HepG2 (cell line): ENCODE measurements at regions not wholly inside any gene's neighbourhood (a gene's known extent, or its start where the extent isn't known, plus 50 kb on each side); places are given as distances from the start of the nearest gene placed in this dataset.

Source experiments
- ATAC-seq: fragments of 200-7000 bp; cut with Tn5 transposase; 3 replicates; pipeline ENCODE4 v1.9.1; 2020; ENCODE audit warnings: mild to moderate bottlenecking, moderate library complexity
- BruUV-seq: library from RNA; stranded (reverse); fragments of 400-500 nt; replicated peaks from 2 replicates; lab custom pipeline; 2021; lab: Mats Ljungman, UMichigan
- CTCF ChIA-PET: fragments of 300-600 bp; formaldehyde crosslinking; extraction: SDS; loops from one replicate; lab custom pipeline; 2021; ENCODE audit warnings: low total read pairs, inconsistent platforms, low intra/inter-chr PET ratio; lab: Yijun Ruan, JAX
- POLR2A ChIA-PET: fragments of 350-600 bp; sonication (Branson Sonifier 250); formaldehyde crosslinking; loops from one replicate; lab custom pipeline; 2020; ENCODE audit warnings: antibody characterized with exemption, inconsistent platforms; lab: Yijun Ruan, JAX
- DNase-seq: peaks from one replicate; pipeline ENCODE4 v3.0.0-alpha.2; 2015; ENCODE audit warnings: low spot score
- FAIRE-seq: peaks from 3 replicates; lab custom pipeline; 2011; peaks lifted over from hg19 to GRCh38; lab: Jason Lieb, UNC
- H2AFZ ChIP-seq: one replicate; pipeline ENCODE4 v1.6.1; 2011; ENCODE audit warnings: low read length, inconsistent platforms
- H3K27ac ChIP-seq: fragments of 300-600 bp; 3 replicates; pipeline ENCODE4 v1.8.0; 2011; ENCODE audit warnings: mixed run types, mild to moderate bottlenecking, mixed read lengths, low read length, inconsistent platforms; ENCODE audit not compliant: insufficient read depth; ENCODE audit errors: extremely low read length
- H3K27me3 ChIP-seq, 2 experiments: fragments of 200-600 bp in 1 of 2; 2 replicates in 1 of 2; 3 replicates in 1 of 2; pipeline versions ENCODE4 v1.6.0 to v1.8.0; 2011; ENCODE audit warnings: low read length in 2 of 2, mild to moderate bottlenecking in 2 of 2, moderate library complexity in 2 of 2, inconsistent platforms in 1 of 2; ENCODE audit not compliant: insufficient read depth in 2 of 2, control insufficient read depth in 1 of 2
- H3K36me3 ChIP-seq, 2 experiments: fragments of 200-600 bp in 1 of 2; replicated peaks in 1 of 2; 2 replicates in 1 of 2; 3 replicates in 1 of 2; pipeline versions ENCODE4 v1.5.1 to v1.8.0; 2011; ENCODE audit warnings: low read length in 2 of 2, inconsistent platforms in 1 of 2; ENCODE audit not compliant: insufficient read depth in 2 of 2, control insufficient read depth in 1 of 2
- H3K4me1 ChIP-seq: 2 replicates; pipeline ENCODE4 v1.5.1; 2012; ENCODE audit warnings: low read length, inconsistent platforms; ENCODE audit not compliant: insufficient read depth
- H3K4me2 ChIP-seq: 2 replicates; pipeline ENCODE4 v1.6.0; 2011; ENCODE audit warnings: low read depth, low read length, inconsistent platforms
- H3K4me3 ChIP-seq, 3 experiments: fragments of 200-600 bp in 1 of 3; sonication (generic), shearing (Covaris generic) in 1 of 3; replicated peaks in 1 of 3; 2 replicates each; pipeline ENCODE4 v1.5.1; 2011 to 2016; ENCODE audit warnings: low read length in 3 of 3, inconsistent platforms in 2 of 3, low read depth in 2 of 3, mild to moderate bottlenecking in 2 of 3, control low read depth in 1 of 3, mixed read lengths in 1 of 3; ENCODE audit not compliant: insufficient read depth in 1 of 3
- H3K79me2 ChIP-seq: one replicate; pipeline ENCODE4 v1.6.1; 2011; ENCODE audit warnings: low read length, inconsistent platforms; ENCODE audit not compliant: insufficient read depth
- H3K9ac ChIP-seq: 2 replicates; pipeline ENCODE4 v1.6.0; 2011; ENCODE audit warnings: mild to moderate bottlenecking, low read depth, low read length, inconsistent platforms; ENCODE audit not compliant: insufficient read depth
- H3K9me3 ChIP-seq: 2 replicates; pipeline ENCODE4 v1.5.1; 2012; ENCODE audit warnings: mild to moderate bottlenecking, low read length
- H4K20me1 ChIP-seq: 2 replicates; pipeline ENCODE4 v1.6.0; 2011; ENCODE audit warnings: inconsistent platforms, mild to moderate bottlenecking, low read length, moderate library complexity; ENCODE audit not compliant: insufficient read depth
- ATF7-NPFF ChIP-seq: sonication (generic); formaldehyde crosslinking; IDR thresholded peaks from 2 replicates; pipeline ENCODE4 v1.8.1; 2023; ENCODE audit warnings: mild to moderate bottlenecking, low read depth, missing genetic modification reagents, moderate library complexity
- DDIT3 ChIP-seq: sonication (generic); formaldehyde crosslinking; IDR thresholded peaks from 2 replicates; pipeline ENCODE4 v1.4.0; 2020; ENCODE audit warnings: mild to moderate bottlenecking, missing genetic modification reagents
- FOXA3 ChIP-seq: IDR thresholded peaks from 2 replicates; pipeline ENCODE4 v1.6.1; 2016; ENCODE audit warnings: missing genetic modification reagents, missing compliant biosample characterization
- HDAC6 ChIP-seq: fragments of 200-600 bp; sonication (generic); IDR thresholded peaks from 2 replicates; pipeline ENCODE4 v1.7.0; 2017; ENCODE audit warnings: mild to moderate bottlenecking, antibody characterized with exemption, low read length, low read depth
- KAT2B ChIP-seq: fragments of 150-350 bp; IDR thresholded peaks from 2 replicates; pipeline ENCODE4 v1.6.1; 2014; ENCODE audit warnings: low read depth, low read length, borderline replicate concordance
- KLF12 ChIP-seq: sonication (generic); formaldehyde crosslinking; IDR thresholded peaks from 2 replicates; pipeline ENCODE4 v1.4.0; 2020; ENCODE audit warnings: missing genetic modification reagents, borderline replicate concordance
- KLF15 ChIP-seq: sonication (generic); formaldehyde crosslinking; IDR thresholded peaks from 2 replicates; pipeline ENCODE4 v1.8.1; 2023; ENCODE audit warnings: borderline replicate concordance, mild to moderate bottlenecking, inconsistent platforms, missing genetic modification reagents, mixed read lengths
- MED1 ChIP-seq: sonication (generic); formaldehyde crosslinking; IDR thresholded peaks from 2 replicates; pipeline ENCODE4 v1.4.0; 2020; ENCODE audit warnings: missing genetic modification reagents
- SAP130 ChIP-seq: IDR thresholded peaks from 2 replicates; pipeline ENCODE4 v1.6.1; 2016; ENCODE audit warnings: low read depth
- TOE1 ChIP-seq: sonication (generic); formaldehyde crosslinking; IDR thresholded peaks from 2 replicates; pipeline ENCODE4 v1.4.0; 2020; ENCODE audit warnings: mild to moderate bottlenecking, missing genetic modification reagents
- ZHX1 ChIP-seq: sonication (generic); formaldehyde crosslinking; IDR thresholded peaks from 2 replicates; pipeline ENCODE4 v1.8.1; 2022; ENCODE audit warnings: low read depth, mild to moderate bottlenecking, missing genetic modification reagents
- ZNF143 ChIP-seq: sonication (generic); formaldehyde crosslinking; IDR thresholded peaks from 2 replicates; pipeline ENCODE4 v1.4.0; 2020; ENCODE audit warnings: missing genetic modification reagents
- ZNF367 ChIP-seq: sonication (generic); formaldehyde crosslinking; IDR thresholded peaks from 2 replicates; pipeline ENCODE4 v1.4.0; 2020; ENCODE audit warnings: missing genetic modification reagents, borderline replicate concordance
- ZNF564 ChIP-seq: sonication (generic); formaldehyde crosslinking; IDR thresholded peaks from 2 replicates; pipeline ENCODE4 v1.8.1; 2023; ENCODE audit warnings: mild to moderate bottlenecking, missing genetic modification reagents
- ZNF724P ChIP-seq: sonication (generic); formaldehyde crosslinking; IDR thresholded peaks from 2 replicates; pipeline ENCODE4 v1.8.0; 2022; ENCODE audit warnings: missing genetic modification reagents, borderline replicate concordance
- ZNF790 ChIP-seq: sonication (generic); formaldehyde crosslinking; IDR thresholded peaks from 2 replicates; pipeline ENCODE4 v1.8.0; 2022; ENCODE audit warnings: missing genetic modification reagents, mild to moderate bottlenecking, borderline replicate concordance
- WGBS: methylation state at CpG from one replicate; pipeline ENCODE4 v1.1.6; 2017; ENCODE audit warnings: low lambda C conversion rate; 5-methylcytosine and 5-hydroxymethylcytosine counted together
- in situ Hi-C: cut with HindIII; loops from 2 replicates; pipeline ENCODE4 v1.10.0; 2017; ENCODE audit warnings: low pct_unique_long_range_greater_than_20kb; ENCODE audit not compliant: extremely low pct_ligation_motif_present
- intact Hi-C: fragments of 100-400 bp; cut with micrococcal nuclease; formaldehyde crosslinking; loops from one replicate; pipeline ENCODE4 v1.10.0; 2022; ENCODE audit not compliant: unreplicated experiment
- TF ChIP-seq, protein P1 (sequence below): sonication (generic); formaldehyde crosslinking; IDR thresholded peaks from 2 replicates; pipeline ENCODE4 v1.4.0; 2020; ENCODE audit warnings: missing genetic modification reagents
- TF ChIP-seq, protein P2 (sequence below): IDR thresholded peaks from 2 replicates; pipeline ENCODE4 v1.6.1; 2012; ENCODE audit warnings: low read depth, low read length, improper control_type of control experiment

- no peak for TF ChIP-seq MED1 (CRISPR knock-in tag)
- TF ChIP-seq SAP130 = no peak
- TF ChIP-seq ZNF790 = no peak
- no peak for TF ChIP-seq TOE1 (CRISPR knock-in tag)
- TF ChIP-seq, protein P1, sequence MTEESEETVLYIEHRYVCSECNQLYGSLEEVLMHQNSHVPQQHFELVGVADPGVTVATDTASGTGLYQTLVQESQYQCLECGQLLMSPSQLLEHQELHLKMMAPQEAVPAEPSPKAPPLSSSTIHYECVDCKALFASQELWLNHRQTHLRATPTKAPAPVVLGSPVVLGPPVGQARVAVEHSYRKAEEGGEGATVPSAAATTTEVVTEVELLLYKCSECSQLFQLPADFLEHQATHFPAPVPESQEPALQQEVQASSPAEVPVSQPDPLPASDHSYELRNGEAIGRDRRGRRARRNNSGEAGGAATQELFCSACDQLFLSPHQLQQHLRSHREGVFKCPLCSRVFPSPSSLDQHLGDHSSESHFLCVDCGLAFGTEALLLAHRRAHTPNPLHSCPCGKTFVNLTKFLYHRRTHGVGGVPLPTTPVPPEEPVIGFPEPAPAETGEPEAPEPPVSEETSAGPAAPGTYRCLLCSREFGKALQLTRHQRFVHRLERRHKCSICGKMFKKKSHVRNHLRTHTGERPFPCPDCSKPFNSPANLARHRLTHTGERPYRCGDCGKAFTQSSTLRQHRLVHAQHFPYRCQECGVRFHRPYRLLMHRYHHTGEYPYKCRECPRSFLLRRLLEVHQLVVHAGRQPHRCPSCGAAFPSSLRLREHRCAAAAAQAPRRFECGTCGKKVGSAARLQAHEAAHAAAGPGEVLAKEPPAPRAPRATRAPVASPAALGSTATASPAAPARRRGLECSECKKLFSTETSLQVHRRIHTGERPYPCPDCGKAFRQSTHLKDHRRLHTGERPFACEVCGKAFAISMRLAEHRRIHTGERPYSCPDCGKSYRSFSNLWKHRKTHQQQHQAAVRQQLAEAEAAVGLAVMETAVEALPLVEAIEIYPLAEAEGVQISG = no peak
- no peak for TF ChIP-seq HDAC6
- TF ChIP-seq ZHX1 = no peak
- TF ChIP-seq ZNF367 = no peak
- TF ChIP-seq KLF15 (CRISPR knock-in tag) = no peak
- no peak for TF ChIP-seq ZNF564 (CRISPR knock-in tag)
- no peak for TF ChIP-seq FOXA3
- no peak for TF ChIP-seq ZNF724P (CRISPR knock-in tag)
- no peak for TF ChIP-seq ZNF143 (CRISPR knock-in tag)
- no peak for TF ChIP-seq KAT2B
- no peak for TF ChIP-seq KLF12 (CRISPR knock-in tag)
- TF ChIP-seq ATF7-NPFF (CRISPR knock-in tag) = no peak
- no peak for TF ChIP-seq DDIT3 (CRISPR knock-in tag)
- TF ChIP-seq, protein P2, sequence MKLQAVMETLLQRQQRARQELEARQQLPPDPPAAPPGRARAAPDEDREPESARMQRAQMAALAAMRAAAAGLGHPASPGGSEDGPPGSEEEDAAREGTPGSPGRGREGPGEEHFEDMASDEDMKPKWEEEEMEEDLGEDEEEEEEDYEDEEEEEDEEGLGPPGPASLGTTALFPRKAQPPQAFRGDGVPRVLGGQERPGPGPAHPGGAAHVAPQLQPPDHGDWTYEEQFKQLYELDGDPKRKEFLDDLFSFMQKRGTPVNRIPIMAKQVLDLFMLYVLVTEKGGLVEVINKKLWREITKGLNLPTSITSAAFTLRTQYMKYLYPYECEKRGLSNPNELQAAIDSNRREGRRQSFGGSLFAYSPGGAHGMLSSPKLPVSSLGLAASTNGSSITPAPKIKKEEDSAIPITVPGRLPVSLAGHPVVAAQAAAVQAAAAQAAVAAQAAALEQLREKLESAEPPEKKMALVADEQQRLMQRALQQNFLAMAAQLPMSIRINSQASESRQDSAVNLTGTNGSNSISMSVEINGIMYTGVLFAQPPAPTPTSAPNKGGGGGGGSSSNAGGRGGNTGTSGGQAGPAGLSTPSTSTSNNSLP = no peak
- TF ChIP-seq, all 625 proteins: peak for 0
- H3K27ac ChIP-seq = no peak overlapping the region
- ChIA-PET CTCF (no interaction called here), POLR2A (no interaction called here)
- H3K4me2 ChIP-seq = no peak overlapping the region
- ATAC-seq = no peak
- no peaks in the 10 kb centered on the region for H3K79me2 ChIP-seq
- H4K20me1 ChIP-seq = no peaks in the 10 kb centered on the region
- intact Hi-C loops = no loop called here
- no peaks in the 10 kb centered on the region for H3K4me1 ChIP-seq
- H3K27me3 ChIP-seq = no peaks in the 10 kb centered on the region
- 33% methylated on average over 1 of the region's 1 CpG for WGBS
- no peak overlapping the region for H2AFZ ChIP-seq
- no TSS peak for BruUV-seq
- no peak for DNase-seq
- no peaks in the 10 kb centered on the region for H3K36me3 ChIP-seq
- FAIRE-seq = no peak
- H3K4me3 ChIP-seq = no peak overlapping the region
- in situ Hi-C loops = no loop called here
- peaks cover 77% of the 10 kb centered on the region for H3K9me3 ChIP-seq
- no peak overlapping the region for H3K9ac ChIP-seq
Measured at GRCh38 chr1:164363980-164364379, 195.0 kb upstream of the PBX1 start.
